Prostate gland (tissue), 2 donors: ENCODE measurements at regions not wholly inside any gene's neighbourhood (a gene's known extent, or its start where the extent isn't known, plus 50 kb on each side); places are given as distances from the start of the nearest gene placed in this dataset.
"Not testable (repeated sequence)": the region's sequence is repeated elsewhere in the genome, so short reads cannot be mapped to it uniquely, and the experiment has no call there.

Source experiments
- DNase-seq: peaks from one replicate; pipeline ENCODE4 v3.0.0-alpha.2; 2019; ENCODE audit warnings: low spot score
- H3K27ac ChIP-seq, 2 donors: fragments of 200-600 bp; sonication (generic); 2 replicates each; pipeline ENCODE4 v1.5.1; 2017 to 2019
- H3K27me3 ChIP-seq: fragments of 200-600 bp; sonication (generic); replicated peaks from 2 replicates; pipeline ENCODE4 v1.5.1; 2019; ENCODE audit not compliant: insufficient read depth
- H3K36me3 ChIP-seq, 2 donors: fragments of 200-600 bp; sonication (generic); 1 replicate in 1 of 2; 2 replicates in 1 of 2; pipeline versions ENCODE4 v1.5.1 to v1.8.1; 2017 to 2019
- H3K4me1 ChIP-seq: fragments of 200-600 bp; sonication (generic); replicated peaks from 2 replicates; pipeline ENCODE4 v1.5.1; 2019
- H3K4me3 ChIP-seq, 2 donors: fragments of 200-600 bp; sonication (generic); 2 replicates each; pipeline ENCODE4 v1.5.1; 2017 to 2019
- H3K9me3 ChIP-seq: fragments of 200-600 bp; sonication (generic); 2 replicates; pipeline ENCODE4 v1.5.1; 2017
- POLR2A ChIP-seq: fragments of 450-650 bp; IDR thresholded peaks from one replicate; pipeline ENCODE4 v1.6.1; 2016; ENCODE audit warnings: antibody characterized with exemption, mild to moderate bottlenecking
- POLR2AphosphoS5 ChIP-seq: sonication (generic); formaldehyde crosslinking; IDR thresholded peaks from one replicate; pipeline ENCODE4 v1.6.1; 2017; ENCODE audit warnings: antibody characterized with exemption
- WGBS: methylation state at CpG from one replicate; pipeline ENCODE4 v1.1.5; 2018; 5-methylcytosine and 5-hydroxymethylcytosine counted together
- intact Hi-C: fragments of 100-400 bp; cut with DNase I; formaldehyde crosslinking; loops from one replicate; pipeline ENCODE4 v1.14.2; 2022
- TF ChIP-seq, protein P1 (sequence below), 4 experiments: fragments of 200-600 bp in 2 of 4; fragments of 450-650 bp in 2 of 4; sonication (generic) in 2 of 4; IDR thresholded peaks; 1 replicate in 3 of 4; 2 replicates in 1 of 4; pipeline ENCODE4 v1.5.1; 2016 to 2019; ENCODE audit warnings: antibody characterized with exemption in 4 of 4, mild to moderate bottlenecking in 2 of 4, moderate library complexity in 2 of 4

- DNase-seq, intact Hi-C loops, H3K9me3 ChIP-seq, H3K27ac ChIP-seq, H3K27me3 ChIP-seq, H3K36me3 ChIP-seq, H3K4me1 ChIP-seq, H3K4me3 ChIP-seq: not testable (repeated sequence)
- 76% methylated on average over 7 of the region's 7 CpGs for WGBS
Observed at GRCh38 chr1:91207691-91208090, 185.9 kb upstream of the ZNF644 start.

GRCh38 chr1:91204150-91204549 lies 182.3 kb upstream of the ZNF644 start:
- H3K27me3 ChIP-seq, H3K36me3 ChIP-seq, H3K4me3 ChIP-seq, H3K4me1 ChIP-seq, intact Hi-C loops, H3K9me3 ChIP-seq, DNase-seq, H3K27ac ChIP-seq: not testable (repeated sequence)
- WGBS: 92% methylated on average over 9 of the region's 9 CpGs

- 45% methylated on average over 1 of the region's 1 CpG for WGBS
Observed at GRCh38 chr1:91201694-91202093, 179.9 kb upstream of the ZNF644 start.

DNA sequence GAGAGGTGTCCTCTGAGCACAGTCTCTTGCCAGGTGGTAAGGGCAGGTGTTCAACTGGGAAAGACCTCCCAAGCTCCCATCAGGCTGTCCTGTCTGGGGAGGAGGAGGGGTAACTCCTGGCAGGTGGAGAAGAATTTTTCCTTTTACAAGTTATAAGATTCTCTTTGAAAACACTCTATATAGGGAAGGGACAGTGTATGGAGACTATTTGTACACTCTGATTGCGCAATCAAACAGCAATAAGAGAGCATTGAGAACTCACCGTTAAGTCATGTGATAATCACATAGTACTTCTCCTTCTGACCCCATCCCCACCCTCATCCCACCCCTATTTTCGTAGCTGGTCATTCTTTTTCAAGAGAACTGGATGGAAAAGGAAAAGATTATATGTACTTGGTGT lies 179.3 kb upstream of the ZNF644 start:
- 48% methylated on average over 3 of the region's 3 CpGs for WGBS
- intact Hi-C loops: no loop called here
- no peak overlapping the region for H3K27ac ChIP-seq
- no peaks in the 10 kb centered on the region for H3K9me3 ChIP-seq
- no peaks in the 10 kb centered on the region for H3K27me3 ChIP-seq
- TF ChIP-seq POLR2A: no peak
- TF ChIP-seq POLR2AphosphoS5: no peak
- TF ChIP-seq, protein P1, sequence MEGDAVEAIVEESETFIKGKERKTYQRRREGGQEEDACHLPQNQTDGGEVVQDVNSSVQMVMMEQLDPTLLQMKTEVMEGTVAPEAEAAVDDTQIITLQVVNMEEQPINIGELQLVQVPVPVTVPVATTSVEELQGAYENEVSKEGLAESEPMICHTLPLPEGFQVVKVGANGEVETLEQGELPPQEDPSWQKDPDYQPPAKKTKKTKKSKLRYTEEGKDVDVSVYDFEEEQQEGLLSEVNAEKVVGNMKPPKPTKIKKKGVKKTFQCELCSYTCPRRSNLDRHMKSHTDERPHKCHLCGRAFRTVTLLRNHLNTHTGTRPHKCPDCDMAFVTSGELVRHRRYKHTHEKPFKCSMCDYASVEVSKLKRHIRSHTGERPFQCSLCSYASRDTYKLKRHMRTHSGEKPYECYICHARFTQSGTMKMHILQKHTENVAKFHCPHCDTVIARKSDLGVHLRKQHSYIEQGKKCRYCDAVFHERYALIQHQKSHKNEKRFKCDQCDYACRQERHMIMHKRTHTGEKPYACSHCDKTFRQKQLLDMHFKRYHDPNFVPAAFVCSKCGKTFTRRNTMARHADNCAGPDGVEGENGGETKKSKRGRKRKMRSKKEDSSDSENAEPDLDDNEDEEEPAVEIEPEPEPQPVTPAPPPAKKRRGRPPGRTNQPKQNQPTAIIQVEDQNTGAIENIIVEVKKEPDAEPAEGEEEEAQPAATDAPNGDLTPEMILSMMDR (IDR thresholded peaks at IDR 0.05): no peak
- DNase-seq: no peak
- H3K4me3 ChIP-seq: no peak overlapping the region
- no peaks in the 10 kb centered on the region for H3K4me1 ChIP-seq
- H3K36me3 ChIP-seq: no peaks in the 10 kb centered on the region

More at GRCh38 chr1:91201694-91202093, 179.9 kb upstream of the ZNF644 start:
- Histone ChIP-seq H3K27ac (no peak overlapping the region), H3K4me3 (no peak overlapping the region), H3K9me3 (no peaks in the 10 kb centered on the region), H3K27me3 (no peaks in the 10 kb centered on the region), H3K4me1 (no peaks in the 10 kb centered on the region), H3K36me3 (no peaks in the 10 kb centered on the region)
- intact Hi-C loops: no loop called here
- TF ChIP-seq POLR2A (no peak), POLR2AphosphoS5 (no peak)
- TF ChIP-seq, protein P1 (IDR thresholded peaks at IDR 0.05): no peak
- DNase-seq: no peak

- Histone ChIP-seq H3K9me3 (no peaks in the 10 kb centered on the region), H3K4me3 (no peak overlapping the region), H3K4me1 (no peaks in the 10 kb centered on the region), H3K27me3 (no peaks in the 10 kb centered on the region), H3K27ac (no peak overlapping the region), H3K36me3 (no peaks in the 10 kb centered on the region)
- 60% methylated on average over 5 of the region's 5 CpGs for WGBS
- no peak for TF ChIP-seq POLR2A
- TF ChIP-seq, protein P1 (IDR thresholded peaks at IDR 0.05): no peak
- no peak for TF ChIP-seq POLR2AphosphoS5
- intact Hi-C loops: no loop called here
- DNase-seq: no peak
Observed at GRCh38 chr1:91200675-91201074, 178.8 kb upstream of the ZNF644 start.

DNA sequence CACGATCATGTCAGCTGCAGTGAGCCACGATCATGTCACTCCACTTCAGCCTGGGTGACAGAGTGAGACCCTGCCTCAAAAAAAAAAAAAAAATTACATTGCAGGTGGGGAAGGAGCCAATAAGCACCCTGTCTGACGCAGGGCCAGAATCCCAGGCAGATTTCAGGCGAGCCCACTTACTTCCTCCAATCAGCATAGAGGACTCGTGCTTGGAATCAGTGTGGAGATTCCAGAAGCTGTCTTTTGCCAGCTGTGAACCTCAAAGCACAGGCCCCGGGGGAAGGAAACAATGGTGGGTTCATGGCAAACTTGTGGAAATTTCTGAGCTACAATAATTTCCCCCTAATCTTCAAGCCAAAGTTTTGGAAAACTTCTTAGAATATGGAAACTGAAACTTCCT lies 178.2 kb upstream of the ZNF644 start:
- no peak for TF ChIP-seq POLR2A
- TF ChIP-seq POLR2AphosphoS5: no peak
- TF ChIP-seq, protein P1 (IDR thresholded peaks at IDR 0.05): no peak
- Histone ChIP-seq H3K9me3 (no peaks in the 10 kb centered on the region), H3K27ac (no peak overlapping the region), H3K27me3 (no peaks in the 10 kb centered on the region), H3K4me1 (no peaks in the 10 kb centered on the region), H3K36me3 (no peaks in the 10 kb centered on the region), H3K4me3 (no peak overlapping the region)
- no peak for DNase-seq
- WGBS: 85% methylated on average over 6 of the region's 6 CpGs
- intact Hi-C loops: no loop called here
